ENCODE measurements at regions not wholly inside any gene's neighbourhood (a gene's known extent, or its start where the extent isn't known, plus 50 kb on each side); places are given as distances from the start of the nearest gene placed in this dataset.

DNA sequence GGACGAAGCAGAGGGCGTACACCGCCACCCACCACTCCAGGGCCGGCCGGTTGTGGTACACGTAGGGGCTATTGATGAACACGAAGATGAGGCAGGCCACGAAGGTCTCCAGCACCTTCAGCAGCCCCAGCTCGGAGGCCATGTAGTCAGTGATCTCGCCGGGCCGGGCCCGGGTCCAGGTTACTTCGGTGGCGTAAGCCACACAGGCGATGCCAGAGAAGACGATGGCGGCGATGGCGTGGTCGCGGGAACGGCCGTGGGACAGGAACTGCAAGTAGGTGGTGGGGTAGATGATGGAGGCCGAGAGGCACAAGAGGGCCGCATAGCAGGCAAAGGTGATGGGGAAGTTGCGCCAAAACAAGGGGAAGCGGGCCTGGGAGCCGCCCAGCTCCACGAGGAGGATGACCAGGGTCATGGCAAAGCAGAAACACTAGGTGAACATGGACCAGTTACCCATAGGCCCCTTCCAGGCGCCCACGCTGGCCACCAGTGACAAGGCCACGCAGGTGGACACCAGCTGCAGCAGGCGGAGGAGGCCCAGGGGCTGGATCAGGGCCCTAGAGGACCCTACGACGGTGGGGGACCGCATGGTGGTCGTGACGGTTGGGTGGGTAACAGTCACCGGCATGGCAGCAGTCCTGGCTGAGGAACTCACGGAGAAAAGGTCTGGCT, 128.4 kb upstream of the FAM98A start:
- TF ChIP-seq, protein P1, sequence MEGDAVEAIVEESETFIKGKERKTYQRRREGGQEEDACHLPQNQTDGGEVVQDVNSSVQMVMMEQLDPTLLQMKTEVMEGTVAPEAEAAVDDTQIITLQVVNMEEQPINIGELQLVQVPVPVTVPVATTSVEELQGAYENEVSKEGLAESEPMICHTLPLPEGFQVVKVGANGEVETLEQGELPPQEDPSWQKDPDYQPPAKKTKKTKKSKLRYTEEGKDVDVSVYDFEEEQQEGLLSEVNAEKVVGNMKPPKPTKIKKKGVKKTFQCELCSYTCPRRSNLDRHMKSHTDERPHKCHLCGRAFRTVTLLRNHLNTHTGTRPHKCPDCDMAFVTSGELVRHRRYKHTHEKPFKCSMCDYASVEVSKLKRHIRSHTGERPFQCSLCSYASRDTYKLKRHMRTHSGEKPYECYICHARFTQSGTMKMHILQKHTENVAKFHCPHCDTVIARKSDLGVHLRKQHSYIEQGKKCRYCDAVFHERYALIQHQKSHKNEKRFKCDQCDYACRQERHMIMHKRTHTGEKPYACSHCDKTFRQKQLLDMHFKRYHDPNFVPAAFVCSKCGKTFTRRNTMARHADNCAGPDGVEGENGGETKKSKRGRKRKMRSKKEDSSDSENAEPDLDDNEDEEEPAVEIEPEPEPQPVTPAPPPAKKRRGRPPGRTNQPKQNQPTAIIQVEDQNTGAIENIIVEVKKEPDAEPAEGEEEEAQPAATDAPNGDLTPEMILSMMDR (IDR thresholded peaks at IDR 0.05; ENCODE audit: extremely low read depth, missing control alignments) = no peak
- no peak for DNase-seq (ENCODE audit: low spot score)

GRCh38 chr2:33726415-33726814, 127.3 kb upstream of the FAM98A start:
- TF ChIP-seq, protein P1 (IDR thresholded peaks at IDR 0.05; ENCODE audit: extremely low read depth, missing control alignments) = no peak
- DNase-seq (ENCODE audit: low spot score) = no peak

GRCh38 chr2:33723329-33723728, 124.2 kb upstream of the FAM98A start:
- DNase-seq (ENCODE audit: low spot score) = no peak
- TF ChIP-seq, protein P1 (IDR thresholded peaks at IDR 0.05; ENCODE audit: extremely low read depth, missing control alignments) = no peak

- no peak for DNase-seq (ENCODE audit: low spot score)
- TF ChIP-seq, protein P1 (IDR thresholded peaks at IDR 0.05; ENCODE audit: extremely low read depth, missing control alignments) = no peak
These were observed 120.0 kb upstream of the FAM98A start for GRCh38 chr2:33719067-33719466.

- DNase-seq (ENCODE audit: low spot score) = no peak
- TF ChIP-seq, protein P1 (IDR thresholded peaks at IDR 0.05; ENCODE audit: extremely low read depth, missing control alignments) = no peak
These were observed 113.6 kb upstream of the FAM98A start for GRCh38 chr2:33712674-33713073.

- TF ChIP-seq, protein P1 (IDR thresholded peaks at IDR 0.05; ENCODE audit: extremely low read depth, missing control alignments) = no peak
- no peak for DNase-seq (ENCODE audit: low spot score)
These were observed 110.9 kb upstream of the FAM98A start for GRCh38 chr2:33709951-33710350.

GRCh38 chr2:33707312-33707711, 108.2 kb upstream of the FAM98A start:
- DNase-seq (ENCODE audit: low spot score) = no peak
- TF ChIP-seq, protein P1 (IDR thresholded peaks at IDR 0.05; ENCODE audit: extremely low read depth, missing control alignments) = no peak
